Thyroid gland (tissue), 4 donors: ENCODE measurements at regions not wholly inside any gene's neighbourhood (a gene's known extent, or its start where the extent isn't known, plus 50 kb on each side); places are given as distances from the start of the nearest gene placed in this dataset.
A peak's percentile ranks its signal among the peaks of the same experiment; 100 is the strongest.

Experiments
- DNase-seq, 2 donors: peaks; one replicate each; pipeline ENCODE4 v3.0.0-alpha.2; 2019
- H3K27ac ChIP-seq, 3 donors: fragments of 200-600 bp; sonication (generic); 1 replicate in 2 of 3; 2 replicates in 1 of 3; pipeline ENCODE4 v1.5.1; 2016 to 2019; ENCODE audit warnings: mild to moderate bottlenecking in 1 of 3, moderate library complexity in 1 of 3
- H3K27me3 ChIP-seq: fragments of 200-600 bp; sonication (generic); one replicate; pipeline ENCODE4 v1.5.1; 2019
- H3K36me3 ChIP-seq, 2 donors: fragments of 200-600 bp; sonication (generic); one replicate each; pipeline ENCODE4 v1.5.1; 2016 to 2019
- H3K4me1 ChIP-seq, 2 donors: fragments of 200-600 bp; sonication (generic); one replicate each; pipeline ENCODE4 v1.5.1; 2017 to 2019
- H3K4me3 ChIP-seq, 3 donors: fragments of 200-600 bp; sonication (generic); replicated peaks in 1 of 3; 1 replicate in 2 of 3; 2 replicates in 1 of 3; pipeline ENCODE4 v1.5.1; 2016; ENCODE audit warnings: mild to moderate bottlenecking in 1 of 3
- H3K9me3 ChIP-seq: fragments of 200-600 bp; sonication (generic); one replicate; pipeline ENCODE4 v1.5.1; 2017
- POLR2A ChIP-seq, 2 donors: fragments of 450-650 bp; IDR thresholded peaks; one replicate each; pipeline ENCODE4 v1.6.1; 2017; ENCODE audit warnings: antibody characterized with exemption in 2 of 2, mild to moderate bottlenecking in 2 of 2, moderate library complexity in 1 of 2
- WGBS, 2 donors: methylation state at CpG; one replicate each; pipeline ENCODE4 v1.1.5; 2017; 5-methylcytosine and 5-hydroxymethylcytosine counted together
- intact Hi-C: fragments of 100-400 bp; cut with DNase I; formaldehyde crosslinking; loops from one replicate; pipeline ENCODE4 v1.15.1; 2023
- TF ChIP-seq, protein P1 (sequence below), 6 experiments: fragments of 200-600 bp in 3 of 6; fragments of 450-650 bp in 3 of 6; sonication (generic) in 3 of 6; IDR thresholded peaks; one replicate each; pipeline ENCODE4 v1.5.1; 2016 to 2019; ENCODE audit warnings: antibody characterized with exemption in 6 of 6, mild to moderate bottlenecking in 2 of 6, inconsistent platforms in 1 of 6, moderate library complexity in 1 of 6

DNA sequence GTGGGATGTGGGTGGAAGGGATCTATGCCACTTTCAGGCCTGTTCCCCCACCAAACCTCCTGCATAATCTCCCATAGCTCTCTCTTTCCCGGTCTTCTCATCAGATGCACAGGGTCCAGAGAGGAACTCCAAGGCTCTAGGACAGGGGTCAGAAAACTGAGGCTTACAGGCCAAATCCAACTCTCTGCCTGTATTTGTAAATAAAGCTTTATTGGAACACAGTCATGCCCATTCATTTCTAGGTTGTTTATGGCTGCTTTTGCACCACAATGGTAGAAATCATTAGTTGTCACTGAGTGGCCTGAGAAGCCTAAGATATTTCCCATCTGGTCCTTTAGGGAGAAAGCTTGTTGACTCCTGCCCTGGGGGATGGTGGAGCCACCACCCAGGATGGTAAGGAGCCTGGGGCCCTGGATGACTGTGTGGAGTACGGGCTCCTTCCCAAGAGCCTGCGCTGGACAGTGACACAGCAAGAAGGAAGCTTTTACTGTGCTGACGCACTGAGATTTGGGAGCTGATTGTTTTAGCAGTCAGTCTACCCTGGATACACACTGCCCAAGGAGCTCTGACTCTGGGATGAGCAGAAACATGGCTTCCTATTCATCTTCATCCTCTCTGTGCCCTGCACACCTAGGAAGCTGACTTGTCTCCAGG, 64.0 kb upstream of the RAPGEF1 start:
- no peaks in the 10 kb centered on the region for H3K9me3 ChIP-seq
- H3K4me1 ChIP-seq: no peaks in the 10 kb centered on the region
- 70 to 87% methylated on average over 4 of the region's 4 CpGs for WGBS, 2 donors
- DNase-seq: no peak
- TF ChIP-seq, protein P1, sequence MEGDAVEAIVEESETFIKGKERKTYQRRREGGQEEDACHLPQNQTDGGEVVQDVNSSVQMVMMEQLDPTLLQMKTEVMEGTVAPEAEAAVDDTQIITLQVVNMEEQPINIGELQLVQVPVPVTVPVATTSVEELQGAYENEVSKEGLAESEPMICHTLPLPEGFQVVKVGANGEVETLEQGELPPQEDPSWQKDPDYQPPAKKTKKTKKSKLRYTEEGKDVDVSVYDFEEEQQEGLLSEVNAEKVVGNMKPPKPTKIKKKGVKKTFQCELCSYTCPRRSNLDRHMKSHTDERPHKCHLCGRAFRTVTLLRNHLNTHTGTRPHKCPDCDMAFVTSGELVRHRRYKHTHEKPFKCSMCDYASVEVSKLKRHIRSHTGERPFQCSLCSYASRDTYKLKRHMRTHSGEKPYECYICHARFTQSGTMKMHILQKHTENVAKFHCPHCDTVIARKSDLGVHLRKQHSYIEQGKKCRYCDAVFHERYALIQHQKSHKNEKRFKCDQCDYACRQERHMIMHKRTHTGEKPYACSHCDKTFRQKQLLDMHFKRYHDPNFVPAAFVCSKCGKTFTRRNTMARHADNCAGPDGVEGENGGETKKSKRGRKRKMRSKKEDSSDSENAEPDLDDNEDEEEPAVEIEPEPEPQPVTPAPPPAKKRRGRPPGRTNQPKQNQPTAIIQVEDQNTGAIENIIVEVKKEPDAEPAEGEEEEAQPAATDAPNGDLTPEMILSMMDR (IDR thresholded peaks at IDR 0.05): no peak
- TF ChIP-seq POLR2A (IDR thresholded peaks at IDR 0.05): no peak
- H3K27ac ChIP-seq: no peak overlapping the region
- H3K27me3 ChIP-seq: no peaks in the 10 kb centered on the region
- intact Hi-C loops: no loop called here
- no peak overlapping the region for H3K4me3 ChIP-seq
- no peaks in the 10 kb centered on the region for H3K36me3 ChIP-seq

DNA sequence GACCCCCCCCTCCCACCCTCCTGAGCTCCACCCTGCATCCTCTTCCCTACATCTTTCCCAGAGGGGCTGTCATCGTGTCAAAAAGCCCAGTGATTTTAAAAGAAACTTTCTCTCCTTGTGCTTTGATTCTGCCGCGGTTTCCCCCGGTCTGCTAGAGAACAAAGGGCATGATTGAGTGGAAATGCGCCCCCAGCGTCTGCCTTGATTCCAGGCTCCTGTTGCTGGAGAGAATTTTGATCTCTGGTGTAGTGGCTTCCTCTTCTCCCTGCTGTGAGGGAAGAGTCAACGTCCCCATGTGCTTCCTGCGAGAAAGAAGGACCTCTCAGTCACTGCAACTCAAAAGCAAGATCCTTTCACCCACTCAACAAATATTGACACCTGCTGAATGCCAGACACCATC, 61.9 kb upstream of the RAPGEF1 start:
- DNase-seq: no peak
- Histone ChIP-seq H3K27ac (no peak overlapping the region), H3K9me3 (no peaks in the 10 kb centered on the region), H3K4me3 (no peak overlapping the region), H3K36me3 (no peaks in the 10 kb centered on the region), H3K4me1 (no peaks in the 10 kb centered on the region), H3K27me3 (no peaks in the 10 kb centered on the region)
- intact Hi-C loops: no loop called here
- no peak for TF ChIP-seq POLR2A (IDR thresholded peaks at IDR 0.05)
- TF ChIP-seq, protein P1 (IDR thresholded peaks at IDR 0.05): no peak
- WGBS, 2 donors: 34 to 47% methylated on average over 8 of the region's 8 CpGs

DNA sequence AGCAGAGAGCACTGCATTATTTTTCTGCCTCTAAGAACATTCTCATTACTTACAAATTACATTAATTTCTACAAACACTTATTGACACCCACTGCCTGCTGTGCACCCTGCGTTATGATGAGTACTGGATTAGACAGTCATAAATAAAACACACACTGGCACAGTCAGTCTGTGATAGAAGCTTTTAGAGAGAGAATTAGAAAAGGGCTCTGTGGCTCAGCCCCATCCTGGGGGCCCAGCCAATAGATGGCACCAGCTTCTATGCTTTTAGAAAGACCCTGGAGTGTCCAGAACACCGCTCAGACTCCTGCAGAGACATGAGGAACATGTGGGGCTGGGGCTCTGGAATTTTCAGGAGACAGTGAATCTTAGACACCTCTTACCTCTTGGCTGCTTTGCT, 61.0 kb upstream of the RAPGEF1 start:
- 65 to 68% methylated on average over 2 of the region's 2 CpGs for WGBS, 2 donors
- Histone ChIP-seq H3K27ac (no peak overlapping the region), H3K27me3 (no peaks in the 10 kb centered on the region), H3K4me3 (no peak overlapping the region), H3K36me3 (no peaks in the 10 kb centered on the region), H3K9me3 (no peaks in the 10 kb centered on the region), H3K4me1 (no peaks in the 10 kb centered on the region)
- DNase-seq: no peak
- no peak for TF ChIP-seq POLR2A (IDR thresholded peaks at IDR 0.05)
- TF ChIP-seq, protein P1 (IDR thresholded peaks at IDR 0.05): no peak
- intact Hi-C loops: no loop called here

DNA sequence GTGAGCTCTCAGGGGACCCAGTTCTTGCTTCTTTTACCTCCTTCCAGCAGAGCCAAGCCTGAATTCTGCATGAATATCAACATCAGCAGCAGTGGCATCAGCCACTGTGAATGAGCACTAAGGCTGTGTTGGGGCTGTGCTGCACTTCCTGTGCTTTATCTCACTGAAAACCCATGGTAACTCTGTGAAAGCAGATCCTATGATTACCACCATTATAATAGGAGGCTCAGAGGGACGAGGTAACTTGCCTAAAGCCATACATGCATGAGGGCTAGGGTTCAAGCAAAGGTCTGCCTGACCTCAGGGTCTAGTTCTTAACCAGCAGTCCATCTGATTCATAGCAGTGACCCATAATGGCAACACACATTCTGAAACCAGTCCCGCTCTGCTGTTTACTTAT, 60.5 kb upstream of the RAPGEF1 start:
- Histone ChIP-seq H3K27ac (no peak overlapping the region), H3K4me3 (no peak overlapping the region), H3K9me3 (no peaks in the 10 kb centered on the region), H3K27me3 (no peaks in the 10 kb centered on the region), H3K36me3 (no peaks in the 10 kb centered on the region), H3K4me1 (no peaks in the 10 kb centered on the region)
- no peak for TF ChIP-seq POLR2A (IDR thresholded peaks at IDR 0.05)
- TF ChIP-seq, protein P1 (IDR thresholded peaks at IDR 0.05): no peak
- WGBS, 2 donors: 44 to 65% methylated on average over 2 of the region's 2 CpGs
- intact Hi-C loops: no loop called here
- DNase-seq: no peak

DNA sequence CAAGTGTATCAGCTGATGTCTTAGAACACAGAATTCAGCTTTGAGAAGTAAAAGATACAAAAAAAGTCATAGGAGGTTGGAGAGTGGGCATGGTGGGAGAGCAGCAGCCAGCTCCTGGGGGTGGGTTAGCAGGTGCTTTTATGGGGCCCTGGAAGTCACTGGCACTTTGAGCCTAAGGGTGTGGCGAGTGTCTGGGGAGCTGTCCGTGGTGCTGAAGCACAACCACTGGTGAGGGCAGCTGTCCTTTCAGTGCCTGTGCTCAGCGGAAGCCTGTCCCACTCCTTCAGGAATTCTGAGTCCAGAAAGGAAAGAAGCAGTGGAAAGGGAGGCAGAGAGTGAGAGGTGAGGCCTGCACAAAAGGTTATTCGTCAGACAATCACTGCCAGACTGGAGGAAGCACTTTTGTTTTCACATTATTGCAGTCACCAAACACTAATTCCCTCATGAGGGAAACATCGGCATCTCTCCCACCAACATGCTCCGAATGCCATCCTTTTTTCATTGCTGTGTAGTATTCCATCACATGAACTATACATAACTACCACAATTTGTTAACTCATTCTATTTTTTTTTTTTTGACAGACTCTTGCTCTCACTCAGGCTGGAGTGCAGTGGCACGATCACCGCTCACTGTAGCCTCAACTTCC, 59.4 kb upstream of the RAPGEF1 start:
- no peak for TF ChIP-seq POLR2A (IDR thresholded peaks at IDR 0.05)
- TF ChIP-seq, protein P1 (IDR thresholded peaks at IDR 0.05): no peak
- WGBS, 2 donors: 53 to 54% methylated on average over 8 of the region's 8 CpGs

More for the DNA sequence above, 59.4 kb upstream of the RAPGEF1 start:
- intact Hi-C loops: loop anchor here (10.0 kb wide), 1 partner anchor 336 kb away; no protein-coding TSS in a partner anchor
- Histone ChIP-seq H3K9me3 (no peaks in the 10 kb centered on the region), H3K4me3 (no peak overlapping the region), H3K27me3 (no peaks in the 10 kb centered on the region), H3K4me1 (no peaks in the 10 kb centered on the region), H3K36me3 (no peaks in the 10 kb centered on the region), H3K27ac (no peak overlapping the region)
- DNase-seq: peak; percentile 38 to 66
